SK-N-SH (cell line): ENCODE measurements at regions not wholly inside any gene's neighbourhood (a gene's known extent, or its start where the extent isn't known, plus 50 kb on each side); places are given as distances from the start of the nearest gene placed in this dataset.

Experiments
- CTCF ChIA-PET: fragments of 300-600, 350-600 bp; formaldehyde crosslinking; extraction: SDS; loops from one replicate; lab custom pipeline; 2021; lab: Yijun Ruan, JAX
- POLR2A ChIA-PET: fragments of 350-600 bp; sonication (Branson Sonifier 250); formaldehyde crosslinking; extraction: SDS; loops from one replicate; lab custom pipeline; 2020; ENCODE audit warnings: antibody characterized with exemption, inconsistent platforms; lab: Yijun Ruan, JAX
- DNase-seq: peaks from one replicate; pipeline ENCODE4 v3.0.0; 2012
- H2AFZ ChIP-seq: fragments of 200-600 bp; sonication (generic); 2 replicates; pipeline ENCODE4 v1.8.1; 2016; ENCODE audit warnings: antibody characterized with exemption, mild to moderate bottlenecking, low read depth
- H3F3A ChIP-seq: fragments of 200-600 bp; sonication (generic); replicated peaks from 2 replicates; pipeline ENCODE3; 2016; ENCODE audit warnings: antibody characterized with exemption, mild to moderate bottlenecking; ENCODE audit not compliant: insufficient read depth
- H3K27ac ChIP-seq, 2 experiments: fragments of 200-500 bp in 1 of 2; fragments of 200-600 bp in 1 of 2; sonication (Bioruptor generic) in 1 of 2; sonication (generic), shearing (Covaris generic) in 1 of 2; 2 replicates each; pipeline versions ENCODE4 v1.5.1 to v1.6.1; 2014 to 2016; ENCODE audit warnings: low read depth in 2 of 2, inconsistent platforms in 1 of 2, low read length in 1 of 2, mild to moderate bottlenecking in 1 of 2, mixed read lengths in 1 of 2
- H3K27me3 ChIP-seq: fragments of 200-600 bp; sonication (generic), shearing (Covaris generic); 2 replicates; pipeline ENCODE4 v1.6.1; 2016; ENCODE audit warnings: mixed run types; ENCODE audit not compliant: insufficient read depth
- H3K36me3 ChIP-seq, 2 experiments: fragments of 200-500 bp in 1 of 2; fragments of 200-600 bp in 1 of 2; sonication (Bioruptor generic) in 1 of 2; sonication (generic) in 1 of 2; replicated peaks in 1 of 2; 2 replicates each; pipeline versions ENCODE3 to v1.5.1; 2014 to 2016; ENCODE audit warnings: low read length in 1 of 2, mild to moderate bottlenecking in 1 of 2; ENCODE audit not compliant: insufficient read depth in 2 of 2, control insufficient read depth in 1 of 2
- H3K4me1 ChIP-seq, 2 experiments: fragments of 200-500 bp in 1 of 2; fragments of 200-600 bp in 1 of 2; sonication (Bioruptor generic) in 1 of 2; sonication (generic), shearing (Covaris generic) in 1 of 2; 2 replicates each; pipeline versions ENCODE4 v1.5.1 to v1.6.1; 2014 to 2016; ENCODE audit warnings: low read depth in 1 of 2, low read length in 1 of 2, mixed run types in 1 of 2; ENCODE audit not compliant: insufficient read depth in 2 of 2, control insufficient read depth in 1 of 2
- H3K4me2 ChIP-seq: fragments of 200-600 bp; sonication (generic), shearing (Covaris generic); 2 replicates; pipeline ENCODE4 v1.6.1; 2017; ENCODE audit warnings: mixed run types
- H3K4me3 ChIP-seq, 2 experiments: fragments of 200-500 bp in 1 of 2; fragments of 200-600 bp in 1 of 2; sonication (Bioruptor generic) in 1 of 2; sonication (generic), shearing (Covaris generic) in 1 of 2; 2 replicates each; pipeline versions ENCODE4 v1.5.1 to v1.8.1; 2014 to 2016; ENCODE audit warnings: low read depth in 2 of 2, inconsistent platforms in 1 of 2, low read length in 1 of 2, mild to moderate bottlenecking in 1 of 2, mixed read lengths in 1 of 2, moderate library complexity in 1 of 2
- H3K79me2 ChIP-seq: fragments of 200-600 bp; sonication (generic); 2 replicates; pipeline ENCODE4 v1.8.1; 2017; ENCODE audit warnings: mild to moderate bottlenecking; ENCODE audit not compliant: insufficient read depth
- H3K9ac ChIP-seq: fragments of 200-600 bp; sonication (generic); 2 replicates; pipeline ENCODE4 v1.6.1; 2017; ENCODE audit warnings: mixed run types
- H3K9me2 ChIP-seq: fragments of 200-600 bp; sonication (generic); 2 replicates; pipeline ENCODE4 v1.6.1; 2017; ENCODE audit warnings: mixed run types
- H3K9me3 ChIP-seq: fragments of 200-600 bp; sonication (generic); 2 replicates; pipeline ENCODE4 v1.6.1; 2017; ENCODE audit warnings: mixed run types, mild to moderate bottlenecking, moderate library complexity
- H4K20me1 ChIP-seq: fragments of 200-600 bp; sonication (generic); 2 replicates; pipeline ENCODE4 v1.6.1; 2017; ENCODE audit warnings: mild to moderate bottlenecking, mixed run types; ENCODE audit not compliant: insufficient read depth
- CHD2 ChIP-seq: fragments of 150-350 bp; IDR thresholded peaks from 2 replicates; pipeline ENCODE4 v1.6.1; 2018; ENCODE audit warnings: low read length; ENCODE audit not compliant: partially characterized antibody
- ELF1 ChIP-seq: IDR thresholded peaks from 2 replicates; pipeline ENCODE4 v1.4.0; 2012
- FOSL2 ChIP-seq: IDR thresholded peaks from 2 replicates; pipeline ENCODE4 v1.4.0; 2012; ENCODE audit warnings: low read depth, mild to moderate bottlenecking, moderate library complexity, borderline replicate concordance
- FOXJ3 ChIP-seq: sonication (generic); formaldehyde crosslinking; IDR thresholded peaks from 2 replicates; pipeline ENCODE4 v1.5.1; 2020; ENCODE audit warnings: mild to moderate bottlenecking, missing genetic modification reagents
- GABPA ChIP-seq: IDR thresholded peaks from 2 replicates; pipeline ENCODE4 v1.4.0; 2012; ENCODE audit warnings: low read depth, mild to moderate bottlenecking
- JUND ChIP-seq: IDR thresholded peaks from 2 replicates; pipeline ENCODE4 v1.4.0; 2012
- MEF2A ChIP-seq: IDR thresholded peaks from 2 replicates; pipeline ENCODE4 v1.4.0; 2012; ENCODE audit warnings: low read depth, borderline replicate concordance
- POLR2AphosphoS5 ChIP-seq: IDR thresholded peaks from 2 replicates; pipeline ENCODE4 v1.6.1; 2012; ENCODE audit warnings: low read depth, low read length
- RCOR1 ChIP-seq: fragments of 150-350 bp; IDR thresholded peaks from 2 replicates; pipeline ENCODE4 v1.6.1; 2017; ENCODE audit warnings: antibody characterized with exemption, low read length
- SMC3 ChIP-seq: IDR thresholded peaks from 2 replicates; pipeline ENCODE4 v1.6.1; 2012; ENCODE audit warnings: low read depth, low read length, improper control_type of control experiment
- TAF1 ChIP-seq: IDR thresholded peaks from 2 replicates; pipeline ENCODE4 v1.6.1; 2012; ENCODE audit warnings: low read depth, mild to moderate bottlenecking, low read length, moderate library complexity, borderline replicate concordance
- TEAD4 ChIP-seq: IDR thresholded peaks from 2 replicates; pipeline ENCODE4 v1.4.0; 2012; ENCODE audit warnings: mild to moderate bottlenecking, borderline replicate concordance; ENCODE audit not compliant: insufficient read depth
- WGBS: methylation state at CpG from one replicate; pipeline ENCODE4 v1.1.6; 2017; ENCODE audit warnings: low lambda C conversion rate; 5-methylcytosine and 5-hydroxymethylcytosine counted together
- TF ChIP-seq, protein P1 (sequence below): fragments of 200-600 bp; sonication (generic); IDR thresholded peaks from 2 replicates; pipeline ENCODE4 v1.6.1; 2017; ENCODE audit warnings: antibody characterized with exemption, mild to moderate bottlenecking, moderate library complexity
- TF ChIP-seq, protein P2 (sequence below): IDR thresholded peaks from 2 replicates; pipeline ENCODE4 v1.4.0; 2012; ENCODE audit warnings: low read depth, borderline replicate concordance
- TF ChIP-seq, protein P3 (sequence below): IDR thresholded peaks from 2 replicates; pipeline ENCODE4 v1.4.0; 2012; ENCODE audit warnings: low read depth
- TF ChIP-seq, protein P4 (sequence below): IDR thresholded peaks from 2 replicates; pipeline ENCODE4; 2012

DNA sequence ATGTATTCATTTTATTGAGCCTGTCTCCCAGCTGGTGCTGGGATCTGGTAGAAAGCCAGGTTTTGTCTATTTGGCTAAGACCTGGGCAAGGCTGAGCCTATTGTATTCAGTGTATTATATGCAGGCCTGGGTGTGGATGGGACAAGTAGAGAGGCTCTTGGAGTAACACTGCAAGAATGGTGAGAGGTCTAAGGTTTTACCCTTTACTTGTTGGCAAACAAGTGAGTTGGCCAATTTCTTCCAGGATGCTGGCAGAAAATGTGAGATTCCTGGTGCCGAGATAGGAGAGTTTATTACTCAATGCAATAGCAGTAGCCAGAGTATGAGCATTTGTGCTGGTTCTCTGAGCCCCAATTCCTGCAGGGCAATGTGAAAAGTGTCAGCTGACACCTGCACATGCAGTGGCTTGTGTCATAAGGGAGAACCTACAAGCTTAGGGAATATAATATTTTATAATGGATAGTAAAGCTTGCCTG, 141.7 kb upstream of the PRLR start:
- Histone ChIP-seq H3K4me3 (no peak overlapping the region), H3K9me2 (no peaks in the 10 kb centered on the region), H3K9ac (no peak overlapping the region), H3K4me1 (peaks cover 0 to 18% of the 10 kb centered on the region in 2 experiments; a peak in 2 of 4 replicates), H3K36me3 (no peaks in the 10 kb centered on the region), H3K27me3 (no peaks in the 10 kb centered on the region), H3K9me3 (no peaks in the 10 kb centered on the region), H4K20me1 (no peaks in the 10 kb centered on the region), H2AFZ (no peak overlapping the region), H3K79me2 (no peaks in the 10 kb centered on the region), H3K4me2 (no peak overlapping the region), H3K27ac (no peak overlapping the region), H3F3A (no peaks in the 10 kb centered on the region)
- CTCF ChIA-PET: interaction anchor here (1.2 to 1.3 kb wide), 2 partner anchors 12 to 32 kb away, joined by 3 to 5 read pairs; no protein-coding TSS in a partner anchor
- POLR2A ChIA-PET: no interaction called here
- WGBS: 33% methylated on average over 1 of the region's 1 CpG
- no peak for DNase-seq
- TF ChIP-seq GABPA (no peak), SMC3 (no peak), TAF1 (no peak)
- TF ChIP-seq, protein P1, sequence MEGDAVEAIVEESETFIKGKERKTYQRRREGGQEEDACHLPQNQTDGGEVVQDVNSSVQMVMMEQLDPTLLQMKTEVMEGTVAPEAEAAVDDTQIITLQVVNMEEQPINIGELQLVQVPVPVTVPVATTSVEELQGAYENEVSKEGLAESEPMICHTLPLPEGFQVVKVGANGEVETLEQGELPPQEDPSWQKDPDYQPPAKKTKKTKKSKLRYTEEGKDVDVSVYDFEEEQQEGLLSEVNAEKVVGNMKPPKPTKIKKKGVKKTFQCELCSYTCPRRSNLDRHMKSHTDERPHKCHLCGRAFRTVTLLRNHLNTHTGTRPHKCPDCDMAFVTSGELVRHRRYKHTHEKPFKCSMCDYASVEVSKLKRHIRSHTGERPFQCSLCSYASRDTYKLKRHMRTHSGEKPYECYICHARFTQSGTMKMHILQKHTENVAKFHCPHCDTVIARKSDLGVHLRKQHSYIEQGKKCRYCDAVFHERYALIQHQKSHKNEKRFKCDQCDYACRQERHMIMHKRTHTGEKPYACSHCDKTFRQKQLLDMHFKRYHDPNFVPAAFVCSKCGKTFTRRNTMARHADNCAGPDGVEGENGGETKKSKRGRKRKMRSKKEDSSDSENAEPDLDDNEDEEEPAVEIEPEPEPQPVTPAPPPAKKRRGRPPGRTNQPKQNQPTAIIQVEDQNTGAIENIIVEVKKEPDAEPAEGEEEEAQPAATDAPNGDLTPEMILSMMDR: no peak
- TF ChIP-seq, protein P2, sequence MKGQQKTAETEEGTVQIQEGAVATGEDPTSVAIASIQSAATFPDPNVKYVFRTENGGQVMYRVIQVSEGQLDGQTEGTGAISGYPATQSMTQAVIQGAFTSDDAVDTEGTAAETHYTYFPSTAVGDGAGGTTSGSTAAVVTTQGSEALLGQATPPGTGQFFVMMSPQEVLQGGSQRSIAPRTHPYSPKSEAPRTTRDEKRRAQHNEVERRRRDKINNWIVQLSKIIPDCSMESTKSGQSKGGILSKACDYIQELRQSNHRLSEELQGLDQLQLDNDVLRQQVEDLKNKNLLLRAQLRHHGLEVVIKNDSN: no peak

- Histone ChIP-seq H3K9me2 (no peaks in the 10 kb centered on the region), H3K9ac (no peak overlapping the region), H3K4me3 (no peak overlapping the region), H3K9me3 (no peaks in the 10 kb centered on the region), H3K27ac (peak overlapping the region in 1 of 2 experiments; percentile 72; a peak in 2 of 4 replicates), H4K20me1 (no peaks in the 10 kb centered on the region), H3K4me2 (no peak overlapping the region), H3K27me3 (no peaks in the 10 kb centered on the region), H3K79me2 (no peaks in the 10 kb centered on the region), H3F3A (no peaks in the 10 kb centered on the region), H2AFZ (no peak overlapping the region), H3K4me1 (peaks cover 0 to 18% of the 10 kb centered on the region in 2 experiments; a peak in 2 of 4 replicates), H3K36me3 (no peaks in the 10 kb centered on the region)
- DNase-seq: peak; percentile 10
- ChIA-PET POLR2A (no interaction called here), CTCF (interaction anchor here (1.2 to 1.3 kb wide), 2 partner anchors 13 to 367 kb away, joined by 3 read pairs; no protein-coding TSS in a partner anchor)
- TF ChIP-seq FOXJ3 (CRISPR knock-in tag) (no peak), JUND (no peak), MEF2A (no peak), POLR2AphosphoS5 (no peak), RCOR1 (no peak), FOSL2 (no peak), TEAD4 (no peak), TAF1 (no peak), ELF1 (no peak), CHD2 (no peak)
- TF ChIP-seq, protein P3, sequence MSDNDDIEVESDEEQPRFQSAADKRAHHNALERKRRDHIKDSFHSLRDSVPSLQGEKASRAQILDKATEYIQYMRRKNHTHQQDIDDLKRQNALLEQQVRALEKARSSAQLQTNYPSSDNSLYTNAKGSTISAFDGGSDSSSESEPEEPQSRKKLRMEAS: no peak
- TF ChIP-seq, protein P4, sequence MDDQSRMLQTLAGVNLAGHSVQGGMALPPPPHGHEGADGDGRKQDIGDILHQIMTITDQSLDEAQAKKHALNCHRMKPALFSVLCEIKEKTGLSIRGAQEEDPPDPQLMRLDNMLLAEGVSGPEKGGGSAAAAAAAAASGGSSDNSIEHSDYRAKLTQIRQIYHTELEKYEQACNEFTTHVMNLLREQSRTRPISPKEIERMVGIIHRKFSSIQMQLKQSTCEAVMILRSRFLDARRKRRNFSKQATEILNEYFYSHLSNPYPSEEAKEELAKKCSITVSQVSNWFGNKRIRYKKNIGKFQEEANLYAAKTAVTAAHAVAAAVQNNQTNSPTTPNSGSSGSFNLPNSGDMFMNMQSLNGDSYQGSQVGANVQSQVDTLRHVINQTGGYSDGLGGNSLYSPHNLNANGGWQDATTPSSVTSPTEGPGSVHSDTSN: no peak
- WGBS: 7% methylated on average over 2 of the region's 2 CpGs
These were observed 140.6 kb upstream of the PRLR start for GRCh38 chr5:35370871-35371270.
